ENCODE measurements at regions not wholly inside any gene's neighbourhood (a gene's known extent, or its start where the extent isn't known, plus 50 kb on each side); places are given as distances from the start of the nearest gene placed in this dataset.

GRCh38 chr14:53710615-53711014 lies 246.0 kb downstream of the BMP4 start:
- Mint-ChIP-seq H3K27ac (no peak overlapping the region), H3K4me1 (no peaks in the 10 kb centered on the region), H3K36me3 (no peaks in the 10 kb centered on the region), H3K27me3 (no peaks in the 10 kb centered on the region), H3K4me3 (no peak overlapping the region), H3K9me3 (no peaks in the 10 kb centered on the region)
- no peak for DNase-seq

GRCh38 chr14:53709381-53709780 lies 247.2 kb downstream of the BMP4 start:
- Mint-ChIP-seq H3K27ac (no peak overlapping the region), H3K27me3 (no peaks in the 10 kb centered on the region), H3K4me1 (no peaks in the 10 kb centered on the region)

GRCh38 chr14:53703457-53703856 lies 253.2 kb downstream of the BMP4 start:
- H3K4me3 Mint-ChIP-seq, result no peak overlapping the region
- H3K9me3 Mint-ChIP-seq, result no peaks in the 10 kb centered on the region
- DNase-seq, result no peak
- H3K27ac Mint-ChIP-seq, result no peak overlapping the region
- no peaks in the 10 kb centered on the region for H3K36me3 Mint-ChIP-seq
- no peaks in the 10 kb centered on the region for H3K4me1 Mint-ChIP-seq
- no peaks in the 10 kb centered on the region for H3K27me3 Mint-ChIP-seq

More at GRCh38 chr14:53709381-53709780, 247.2 kb downstream of the BMP4 start:
- no peaks in the 10 kb centered on the region for H3K9me3 Mint-ChIP-seq
- no peak for DNase-seq
- H3K4me3 Mint-ChIP-seq, result no peak overlapping the region
- H3K36me3 Mint-ChIP-seq, result no peaks in the 10 kb centered on the region

GRCh38 chr14:53701108-53701875 lies 255.3 kb downstream of the BMP4 start:
- Mint-ChIP-seq H3K27me3 (no peaks in the 10 kb centered on the region), H3K27ac (no peak overlapping the region), H3K9me3 (peaks cover 3% of the 10 kb centered on the region), H3K36me3 (no peaks in the 10 kb centered on the region), H3K4me3 (no peak overlapping the region), H3K4me1 (no peaks in the 10 kb centered on the region)
- DNase-seq, result no peak

- Mint-ChIP-seq H3K27ac (no peak overlapping the region), H3K4me3 (no peak overlapping the region), H3K9me3 (peaks cover 4% of the 10 kb centered on the region), H3K27me3 (no peaks in the 10 kb centered on the region), H3K36me3 (no peaks in the 10 kb centered on the region), H3K4me1 (no peaks in the 10 kb centered on the region)
- DNase-seq, result no peak
These were observed 260.2 kb downstream of the BMP4 start for GRCh38 chr14:53696217-53696965.

GRCh38 chr14:53695692-53696214 lies 260.9 kb downstream of the BMP4 start:
- no peaks in the 10 kb centered on the region for H3K4me1 Mint-ChIP-seq
- H3K4me3 Mint-ChIP-seq, result no peak overlapping the region
- H3K36me3 Mint-ChIP-seq, result no peaks in the 10 kb centered on the region
- DNase-seq, result no peak
- H3K27me3 Mint-ChIP-seq, result no peaks in the 10 kb centered on the region
- H3K9me3 Mint-ChIP-seq, result peaks cover 4% of the 10 kb centered on the region
- no peak overlapping the region for H3K27ac Mint-ChIP-seq

- Mint-ChIP-seq H3K9me3 (peaks cover 4% of the 10 kb centered on the region), H3K27ac (no peak overlapping the region), H3K36me3 (no peaks in the 10 kb centered on the region), H3K4me3 (no peak overlapping the region), H3K4me1 (no peaks in the 10 kb centered on the region), H3K27me3 (peaks cover 3% of the 10 kb centered on the region)
- no peak for DNase-seq
These were observed 263.7 kb downstream of the BMP4 start for GRCh38 chr14:53692885-53693284.

GRCh38 chr14:53692451-53692850 lies 264.2 kb downstream of the BMP4 start:
- H3K27me3 Mint-ChIP-seq, result peaks cover 3% of the 10 kb centered on the region
- peaks cover 4% of the 10 kb centered on the region for H3K9me3 Mint-ChIP-seq
- H3K4me3 Mint-ChIP-seq, result no peak overlapping the region
- H3K27ac Mint-ChIP-seq, result no peak overlapping the region
- DNase-seq, result no peak
- no peaks in the 10 kb centered on the region for H3K4me1 Mint-ChIP-seq
- H3K36me3 Mint-ChIP-seq, result no peaks in the 10 kb centered on the region

GRCh38 chr14:53683229-53683628 lies 273.4 kb downstream of the BMP4 start:
- Mint-ChIP-seq H3K27ac (no peak overlapping the region), H3K9me3 (peaks cover 1% of the 10 kb centered on the region), H3K36me3 (no peaks in the 10 kb centered on the region), H3K4me1 (no peaks in the 10 kb centered on the region), H3K4me3 (no peak overlapping the region), H3K27me3 (no peaks in the 10 kb centered on the region)
- no peak for DNase-seq

- no peaks in the 10 kb centered on the region for H3K4me1 Mint-ChIP-seq
- no peaks in the 10 kb centered on the region for H3K27me3 Mint-ChIP-seq
- H3K27ac Mint-ChIP-seq, result no peak overlapping the region
- H3K36me3 Mint-ChIP-seq, result no peaks in the 10 kb centered on the region
- H3K4me3 Mint-ChIP-seq, result no peak overlapping the region
- peaks cover 4% of the 10 kb centered on the region for H3K9me3 Mint-ChIP-seq
- DNase-seq, result no peak
These were observed 284.1 kb downstream of the BMP4 start for GRCh38 chr14:53672526-53672925.

- H3K4me3 Mint-ChIP-seq, result no peak overlapping the region
- no peaks in the 10 kb centered on the region for H3K36me3 Mint-ChIP-seq
- peaks cover 4% of the 10 kb centered on the region for H3K9me3 Mint-ChIP-seq
- DNase-seq, result no peak
- no peaks in the 10 kb centered on the region for H3K4me1 Mint-ChIP-seq
- no peak overlapping the region for H3K27ac Mint-ChIP-seq
- H3K27me3 Mint-ChIP-seq, result no peaks in the 10 kb centered on the region
These were observed 285.9 kb downstream of the BMP4 start for GRCh38 chr14:53670701-53671100.

- Mint-ChIP-seq H3K4me3 (no peak overlapping the region), H3K9me3 (peaks cover 4% of the 10 kb centered on the region), H3K4me1 (no peaks in the 10 kb centered on the region), H3K27me3 (no peaks in the 10 kb centered on the region), H3K27ac (no peak overlapping the region), H3K36me3 (no peaks in the 10 kb centered on the region)
- no peak for DNase-seq
These were observed 287.7 kb downstream of the BMP4 start for GRCh38 chr14:53668897-53669296.

GRCh38 chr14:53663709-53664108 lies 292.9 kb downstream of the BMP4 start:
- Mint-ChIP-seq H3K4me1 (no peaks in the 10 kb centered on the region), H3K9me3 (peaks cover 3% of the 10 kb centered on the region), H3K27me3 (peaks cover 12% of the 10 kb centered on the region), H3K36me3 (no peaks in the 10 kb centered on the region), H3K4me3 (no peak overlapping the region), H3K27ac (no peak overlapping the region)
- no peak for DNase-seq

- peaks cover 19% of the 10 kb centered on the region for H3K27me3 Mint-ChIP-seq
- DNase-seq, result no peak
- H3K4me1 Mint-ChIP-seq, result no peaks in the 10 kb centered on the region
- peaks cover 6% of the 10 kb centered on the region for H3K9me3 Mint-ChIP-seq
- no peaks in the 10 kb centered on the region for H3K36me3 Mint-ChIP-seq
- no peak overlapping the region for H3K27ac Mint-ChIP-seq
- H3K4me3 Mint-ChIP-seq, result no peak overlapping the region
These were observed 301.4 kb downstream of the BMP4 start for GRCh38 chr14:53655080-53655785.

GRCh38 chr14:53652068-53652467 lies 304.6 kb downstream of the BMP4 start:
- H3K27ac Mint-ChIP-seq, result no peak overlapping the region
- H3K27me3 Mint-ChIP-seq, result peaks cover 6% of the 10 kb centered on the region
- no peak for DNase-seq
- no peaks in the 10 kb centered on the region for H3K4me1 Mint-ChIP-seq
- H3K36me3 Mint-ChIP-seq, result no peaks in the 10 kb centered on the region
- H3K4me3 Mint-ChIP-seq, result no peak overlapping the region
- peaks cover 7% of the 10 kb centered on the region for H3K9me3 Mint-ChIP-seq

All from activated naive CD8-positive, alpha-beta T cell treated with anti-CD3 and anti-CD28 coated beads for 36 hours (primary cell).